ENCODE measurements at regions not wholly inside any gene's neighbourhood (a gene's known extent, or its start where the extent isn't known, plus 50 kb on each side); places are given as distances from the start of the nearest gene placed in this dataset.
"Not testable (repeated sequence)": the region's sequence is repeated elsewhere in the genome, so short reads cannot be mapped to it uniquely, and the experiment has no call there.

GRCh38 chr3:197404754-197405153, 106.3 kb upstream of the DLG1 start:
- DNase-seq (ENCODE audit: low spot score) (no peak), ATAC-seq (ENCODE audit: low FRiP score) (no peak)
- TF ChIP-seq CTCF (IDR thresholded peaks at IDR 0.05): no peak

GRCh38 chr3:197404030-197404429, 105.6 kb upstream of the DLG1 start:
- DNase-seq (ENCODE audit: low spot score) (no peak), ATAC-seq (ENCODE audit: low FRiP score) (no peak)
- no peak for TF ChIP-seq CTCF (IDR thresholded peaks at IDR 0.05)

- ATAC-seq (ENCODE audit: low FRiP score); DNase-seq (ENCODE audit: low spot score): not testable (repeated sequence)
Observed at GRCh38 chr3:197402401-197402800, 104.0 kb upstream of the DLG1 start.

- no peak for DNase-seq (ENCODE audit: low spot score)
Observed at GRCh38 chr3:197399486-197399885, 101.1 kb upstream of the DLG1 start.

GRCh38 chr3:197398286-197398878, 100.0 kb upstream of the DLG1 start:
- no peak for ATAC-seq (ENCODE audit: low FRiP score)
- no peak for DNase-seq (ENCODE audit: low spot score)
- no peak for TF ChIP-seq CTCF (IDR thresholded peaks at IDR 0.05)

More at GRCh38 chr3:197399486-197399885, 101.1 kb upstream of the DLG1 start:
- TF ChIP-seq CTCF (IDR thresholded peaks at IDR 0.05): no peak
- ATAC-seq (ENCODE audit: low FRiP score): no peak

GRCh38 chr3:197397838-197398237, 99.4 kb upstream of the DLG1 start:
- TF ChIP-seq CTCF (IDR thresholded peaks at IDR 0.05): no peak
- DNase-seq (ENCODE audit: low spot score) (no peak), ATAC-seq (ENCODE audit: low FRiP score) (no peak)

GRCh38 chr3:197394464-197395321, 96.3 kb upstream of the DLG1 start:
- TF ChIP-seq CTCF (IDR thresholded peaks at IDR 0.05): no peak
- ATAC-seq (ENCODE audit: low FRiP score): peak; percentile 37

GRCh38 chr3:197394126-197394463, 95.7 kb upstream of the DLG1 start:
- ATAC-seq (ENCODE audit: low FRiP score); DNase-seq (ENCODE audit: low spot score): not testable (repeated sequence)

More at GRCh38 chr3:197394464-197395321, 96.3 kb upstream of the DLG1 start:
- no peak for DNase-seq (ENCODE audit: low spot score)
